ENCODE measurements at regions not wholly inside any gene's neighbourhood (a gene's known extent, or its start where the extent isn't known, plus 50 kb on each side); places are given as distances from the start of the nearest gene placed in this dataset.

DNA sequence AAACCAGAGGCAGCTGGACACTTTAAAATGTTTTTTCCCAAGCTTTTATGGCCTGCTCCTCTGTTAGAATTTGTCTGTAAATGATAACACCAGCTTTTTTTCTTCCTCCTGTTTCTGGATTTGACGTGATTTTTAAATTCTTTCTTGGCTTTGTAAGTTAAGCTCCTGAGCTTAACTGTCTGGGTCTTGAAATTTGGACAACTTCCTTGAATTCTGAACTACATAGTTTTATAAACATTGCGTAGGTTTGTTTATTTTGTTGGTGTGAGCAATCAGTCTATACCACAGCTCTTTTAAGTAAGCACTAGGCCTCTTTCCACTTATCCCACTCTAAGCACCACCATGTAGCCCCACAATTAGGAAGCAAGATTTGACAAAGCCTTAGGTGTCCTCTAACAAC, 144.4 kb upstream of the GUCY1A1 start:
- DNase-seq (ENCODE audit: low spot score): no peak

- no peak for DNase-seq (ENCODE audit: low spot score)
These were observed 144.6 kb upstream of the MAP9 start for GRCh38 chr4:155521382-155521781.

GRCh38 chr4:155515444-155516075, 138.8 kb upstream of the MAP9 start:
- DNase-seq (ENCODE audit: low spot score): no peak

DNA sequence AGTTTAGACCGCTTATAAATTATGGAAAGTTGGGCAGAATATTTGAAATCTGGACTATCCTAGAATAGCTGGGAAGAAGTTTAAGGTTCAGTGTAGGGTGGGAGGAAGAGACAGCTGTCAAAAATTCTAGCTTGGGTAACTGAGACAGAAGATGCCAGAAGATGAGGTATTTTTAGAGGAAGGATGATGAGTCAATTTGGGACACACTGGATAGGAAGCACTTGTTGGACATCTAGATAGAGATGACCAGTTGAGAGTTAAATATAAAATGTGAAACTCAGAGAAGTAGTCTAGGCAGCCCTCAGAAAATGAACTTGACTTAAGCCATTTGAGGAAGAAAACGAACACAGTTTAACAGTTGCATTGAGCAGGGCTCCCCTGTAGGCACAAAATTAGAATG, 137.9 kb upstream of the MAP9 start:
- no peak for DNase-seq (ENCODE audit: low spot score)

DNA sequence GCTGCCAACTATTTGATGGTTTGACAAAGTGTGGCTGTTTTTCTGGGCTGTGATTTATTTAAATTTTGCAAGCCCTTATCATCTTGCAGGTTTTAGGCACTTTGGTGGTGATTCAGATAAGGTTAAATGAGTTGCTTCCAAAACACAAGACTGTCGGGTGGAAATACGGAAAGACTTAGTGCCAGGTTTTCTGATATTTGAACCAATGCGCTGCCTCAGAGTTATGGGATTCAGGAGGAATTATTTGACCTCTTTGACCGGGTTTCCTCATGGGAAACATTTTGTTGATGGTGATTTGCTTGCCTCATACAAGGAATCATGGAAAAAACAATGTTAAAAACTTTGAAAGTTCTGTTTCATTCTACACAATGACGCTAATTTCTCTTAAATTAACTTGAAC, 136.1 kb upstream of the MAP9 start:
- DNase-seq (ENCODE audit: low spot score): no peak

DNA sequence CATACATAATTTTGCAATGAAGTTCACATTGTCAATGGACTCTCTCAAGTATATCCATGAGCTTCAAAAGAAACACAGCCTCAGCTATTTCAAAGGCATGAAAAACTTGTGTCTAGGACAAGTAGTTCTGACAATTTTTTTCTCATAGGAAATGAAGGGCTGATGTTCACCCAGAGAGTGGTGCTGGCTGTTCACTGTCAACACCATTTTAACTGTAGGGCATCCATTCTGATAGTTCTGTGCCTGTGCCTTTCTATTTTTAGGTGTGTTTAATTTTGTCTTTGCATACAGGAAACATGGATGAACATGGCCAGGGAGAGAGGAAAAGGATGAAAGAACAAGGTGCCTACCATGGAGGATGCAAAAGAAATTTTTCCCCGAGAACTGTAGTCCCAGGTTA, 135.3 kb upstream of the MAP9 start:
- DNase-seq (ENCODE audit: low spot score): no peak

DNA sequence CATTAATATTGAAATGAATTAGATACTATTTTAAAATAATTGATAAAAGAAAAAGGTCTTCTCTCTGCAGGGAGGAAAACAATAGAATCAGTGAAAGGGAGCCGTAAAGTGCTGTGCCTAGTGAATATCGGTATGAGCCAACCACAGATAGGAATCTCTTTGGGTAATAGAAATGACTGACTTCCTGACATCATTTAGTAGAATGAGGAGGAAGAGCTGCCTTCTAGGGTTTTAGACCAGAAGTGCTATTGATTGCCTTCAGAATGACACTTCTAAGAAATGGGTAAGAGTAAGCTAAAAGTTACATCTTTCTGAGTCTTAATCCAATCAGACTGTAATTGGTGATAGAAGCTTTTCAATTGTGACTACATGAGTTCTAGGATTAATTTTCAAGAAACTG, 134.0 kb upstream of the MAP9 start:
- DNase-seq (ENCODE audit: low spot score): no peak

GRCh38 chr4:155509555-155509954, 132.8 kb upstream of the MAP9 start:
- no peak for DNase-seq (ENCODE audit: low spot score)

DNA sequence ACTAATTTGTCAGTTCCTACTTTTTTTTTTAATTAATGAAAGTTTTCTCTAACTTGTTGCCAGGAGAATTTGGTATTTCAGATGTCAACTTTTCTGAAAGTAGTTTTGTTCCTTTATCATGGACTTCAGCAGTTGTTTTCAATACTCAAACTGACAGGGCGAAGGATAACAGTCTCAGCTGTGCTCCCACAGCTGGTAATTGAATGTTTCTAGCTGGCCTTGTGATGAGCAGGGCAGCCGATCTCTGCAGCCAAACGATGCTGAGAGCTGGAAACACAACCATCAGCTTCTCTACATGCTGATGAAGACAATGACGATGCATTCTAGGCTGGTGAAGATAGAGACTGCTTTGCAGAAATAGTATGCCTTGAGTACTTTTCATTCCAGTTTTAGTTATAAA, 130.0 kb upstream of the MAP9 start:
- DNase-seq (ENCODE audit: low spot score): no peak

- DNase-seq (ENCODE audit: low spot score): no peak
These were observed 128.6 kb upstream of the MAP9 start for GRCh38 chr4:155505321-155505720.

DNA sequence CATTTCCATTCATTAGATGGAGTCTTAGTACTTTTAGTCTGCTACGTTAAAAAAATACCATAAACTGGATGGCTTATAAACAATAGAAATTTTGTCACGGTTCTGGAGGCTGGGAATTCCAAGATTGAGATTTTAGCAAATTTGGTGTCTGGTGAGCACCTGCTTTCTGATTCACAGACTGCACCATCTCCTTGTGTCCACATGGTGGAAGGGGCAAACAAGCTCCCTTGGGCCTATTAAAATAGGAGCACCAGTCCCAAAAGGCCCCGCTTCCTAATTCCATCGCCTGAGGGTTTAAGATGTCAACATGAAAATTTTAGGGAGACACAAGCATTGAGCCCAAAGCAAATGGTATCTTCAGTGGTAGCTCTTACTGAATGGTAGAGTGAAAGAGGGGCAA, 120.5 kb upstream of the MAP9 start:
- DNase-seq (ENCODE audit: low spot score): no peak

DNA sequence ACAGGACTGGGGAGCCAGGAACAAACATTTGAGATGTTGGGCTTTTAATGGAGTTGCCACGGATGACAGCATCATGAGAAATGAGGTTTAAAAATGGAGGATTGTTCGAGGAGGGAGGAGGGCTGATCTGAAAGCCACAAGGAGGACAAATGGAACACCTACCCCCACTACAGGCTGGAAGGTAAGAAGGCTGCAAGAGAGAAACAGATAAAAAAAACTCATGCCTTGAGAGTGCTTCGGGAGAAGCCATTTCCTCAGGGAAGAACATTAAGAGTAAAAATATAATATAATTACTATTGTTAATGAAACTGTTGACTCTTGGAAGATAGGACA, 119.5 kb upstream of the MAP9 start:
- DNase-seq (ENCODE audit: low spot score): no peak

- DNase-seq (ENCODE audit: low spot score): no peak
These were observed 119.0 kb upstream of the MAP9 start for GRCh38 chr4:155495572-155496293.

- no peak for DNase-seq (ENCODE audit: low spot score)
These were observed 117.4 kb upstream of the MAP9 start for GRCh38 chr4:155494037-155494718.

DNA sequence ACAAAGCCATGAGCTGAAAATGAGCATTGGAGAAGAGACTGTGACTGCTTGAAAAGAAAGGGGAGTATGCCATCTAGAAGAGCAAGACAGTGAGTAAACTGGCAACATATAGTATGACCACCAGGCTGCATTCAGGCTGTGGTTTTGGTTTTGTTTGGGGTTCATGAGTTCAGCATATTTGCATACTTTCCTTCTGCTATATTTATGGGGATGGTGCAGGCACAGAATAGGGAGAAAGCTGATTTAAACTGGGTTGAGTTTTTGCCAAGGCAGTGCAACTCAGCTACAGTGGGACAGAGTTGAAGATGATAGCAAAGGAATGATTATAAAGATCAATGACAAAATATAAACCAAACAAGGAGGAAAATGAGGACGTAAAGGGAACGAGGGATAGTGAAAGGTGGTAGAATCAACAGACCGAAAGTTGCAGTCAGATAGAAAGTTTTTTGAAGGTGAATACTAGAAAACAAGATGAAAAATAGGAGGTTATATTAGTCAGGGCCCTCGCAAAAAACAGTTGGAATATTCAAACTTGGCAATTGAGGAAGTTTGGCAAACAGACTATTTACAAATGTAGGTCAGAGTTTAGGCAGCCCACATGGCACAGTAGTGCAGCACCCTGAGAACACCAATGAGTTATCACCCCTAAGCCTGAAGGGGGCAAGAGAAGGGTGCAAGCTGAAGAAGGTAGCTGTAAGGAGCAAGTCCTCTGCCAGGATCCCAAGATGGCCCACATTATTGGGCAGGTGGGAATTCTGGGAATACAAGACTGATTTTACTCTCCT, 114.8 kb upstream of the MAP9 start:
- DNase-seq (ENCODE audit: low spot score): no peak

DNA sequence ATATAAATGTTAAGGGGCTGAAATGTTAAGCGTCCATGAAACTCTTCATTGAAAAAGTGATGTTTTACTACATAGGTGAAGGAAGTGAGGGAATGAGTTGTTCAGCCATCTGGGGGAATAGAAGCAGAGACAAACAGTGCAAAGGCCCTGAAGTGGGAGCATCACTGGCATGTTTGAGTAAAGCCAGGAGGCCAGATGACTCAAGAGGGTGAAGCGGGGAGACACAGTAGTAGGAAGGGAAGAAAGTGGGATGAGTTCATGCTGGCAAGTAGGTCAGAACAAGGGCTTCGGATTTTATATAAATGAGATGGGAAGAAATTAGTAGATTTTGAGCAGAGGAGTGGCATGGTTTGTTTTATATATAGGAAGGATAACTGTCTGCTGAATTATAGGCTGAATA, 112.5 kb upstream of the MAP9 start:
- no peak for DNase-seq (ENCODE audit: low spot score)

- no peak for DNase-seq (ENCODE audit: low spot score)
These were observed 111.9 kb upstream of the MAP9 start for GRCh38 chr4:155488691-155489090.

DNA sequence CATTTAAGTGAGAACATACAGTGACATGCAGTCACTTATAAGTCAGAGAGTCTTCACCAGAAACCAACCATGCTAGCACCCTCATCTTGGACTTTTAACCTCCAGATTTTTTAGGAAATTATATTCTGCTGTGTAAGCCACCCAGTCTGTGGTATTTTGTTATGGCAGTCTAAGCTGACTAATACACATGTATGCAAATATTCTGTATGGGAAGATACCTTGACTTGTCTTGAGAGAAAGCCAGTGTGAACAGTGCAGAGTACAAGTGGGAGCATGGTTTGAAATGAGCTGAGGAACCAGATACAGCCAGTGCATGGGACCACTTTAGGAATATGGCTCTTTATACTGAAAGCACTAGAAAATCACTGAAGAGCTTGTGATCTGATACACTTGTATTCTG, 110.4 kb upstream of the MAP9 start:
- DNase-seq (ENCODE audit: low spot score): no peak

- no peak for DNase-seq (ENCODE audit: low spot score)
These were observed 104.4 kb upstream of the MAP9 start for GRCh38 chr4:155481150-155481549.

DNA sequence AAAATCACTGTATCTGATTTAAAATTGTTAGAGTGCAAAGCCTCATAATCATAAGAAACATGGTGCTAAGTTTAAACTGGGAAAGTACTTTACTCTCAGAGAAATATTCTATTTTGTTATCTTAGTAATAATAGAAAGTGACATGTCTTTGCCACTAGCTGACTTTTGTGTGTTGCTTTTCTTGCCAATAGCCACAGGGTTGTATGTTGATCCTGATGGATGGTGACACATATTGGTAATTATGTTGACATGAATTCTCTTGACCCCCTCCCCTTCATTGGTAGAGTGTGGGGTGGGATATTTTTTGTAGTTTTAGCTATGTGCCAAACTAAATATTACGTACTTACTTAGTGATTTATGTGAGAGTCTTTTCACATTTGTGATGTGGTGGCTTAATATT, 103.1 kb upstream of the MAP9 start:
- DNase-seq (ENCODE audit: low spot score): no peak

- no peak for DNase-seq (ENCODE audit: low spot score)
These were observed 101.6 kb upstream of the MAP9 start for GRCh38 chr4:155478336-155478835.

GRCh38 chr4:155474758-155475157, 98.0 kb upstream of the MAP9 start:
- no peak for DNase-seq (ENCODE audit: low spot score)

Data from mesenteric fat pad (tissue), 1 donor.